ENCODE measurements at regions not wholly inside any gene's neighbourhood (a gene's known extent, or its start where the extent isn't known, plus 50 kb on each side); places are given as distances from the start of the nearest gene placed in this dataset.

DNA sequence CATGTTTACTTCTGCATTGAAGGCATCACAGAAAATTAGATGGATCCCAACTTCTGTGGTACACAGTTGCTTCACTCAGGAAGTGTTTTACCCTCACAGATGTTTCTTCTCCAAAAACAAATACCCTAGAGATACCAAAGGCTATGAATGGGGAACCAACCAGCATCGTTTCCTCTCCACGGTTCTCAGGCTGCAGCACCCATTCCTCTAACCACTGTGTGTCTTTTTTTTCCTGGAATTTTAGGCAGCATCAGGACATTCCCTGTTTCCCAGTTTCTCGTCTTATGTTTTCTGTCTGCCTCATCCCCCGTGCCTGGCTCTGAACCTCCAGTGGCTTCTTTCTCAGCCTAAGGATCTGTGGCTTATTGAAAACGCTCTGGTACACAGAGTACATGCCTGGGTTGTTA is 72.0 kb upstream of the TBX5 start:
- Histone ChIP-seq H2AFZ (no peak overlapping the region), H3K36me3 (ENCODE audit: control insufficient read depth, insufficient read depth, low read length) (no peaks in the 10 kb centered on the region), H3K4me1 (no peaks in the 10 kb centered on the region), H3K9me3 (ENCODE audit: control insufficient read depth, low read length) (no peaks in the 10 kb centered on the region), H3K4me3 (ENCODE audit: low read depth, low read length) (no peak overlapping the region), H3K4me2 (ENCODE audit: low read length) (no peak overlapping the region), H3K27me3 (ENCODE audit: control insufficient read depth, insufficient read depth, low read length) (no peaks in the 10 kb centered on the region), H3K9ac (no peak overlapping the region), H3K79me2 (no peaks in the 10 kb centered on the region), H3K27ac (no peak overlapping the region)
- TF ChIP-seq, protein P1, sequence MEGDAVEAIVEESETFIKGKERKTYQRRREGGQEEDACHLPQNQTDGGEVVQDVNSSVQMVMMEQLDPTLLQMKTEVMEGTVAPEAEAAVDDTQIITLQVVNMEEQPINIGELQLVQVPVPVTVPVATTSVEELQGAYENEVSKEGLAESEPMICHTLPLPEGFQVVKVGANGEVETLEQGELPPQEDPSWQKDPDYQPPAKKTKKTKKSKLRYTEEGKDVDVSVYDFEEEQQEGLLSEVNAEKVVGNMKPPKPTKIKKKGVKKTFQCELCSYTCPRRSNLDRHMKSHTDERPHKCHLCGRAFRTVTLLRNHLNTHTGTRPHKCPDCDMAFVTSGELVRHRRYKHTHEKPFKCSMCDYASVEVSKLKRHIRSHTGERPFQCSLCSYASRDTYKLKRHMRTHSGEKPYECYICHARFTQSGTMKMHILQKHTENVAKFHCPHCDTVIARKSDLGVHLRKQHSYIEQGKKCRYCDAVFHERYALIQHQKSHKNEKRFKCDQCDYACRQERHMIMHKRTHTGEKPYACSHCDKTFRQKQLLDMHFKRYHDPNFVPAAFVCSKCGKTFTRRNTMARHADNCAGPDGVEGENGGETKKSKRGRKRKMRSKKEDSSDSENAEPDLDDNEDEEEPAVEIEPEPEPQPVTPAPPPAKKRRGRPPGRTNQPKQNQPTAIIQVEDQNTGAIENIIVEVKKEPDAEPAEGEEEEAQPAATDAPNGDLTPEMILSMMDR (IDR thresholded peaks at IDR 0.05): no peak

DNA sequence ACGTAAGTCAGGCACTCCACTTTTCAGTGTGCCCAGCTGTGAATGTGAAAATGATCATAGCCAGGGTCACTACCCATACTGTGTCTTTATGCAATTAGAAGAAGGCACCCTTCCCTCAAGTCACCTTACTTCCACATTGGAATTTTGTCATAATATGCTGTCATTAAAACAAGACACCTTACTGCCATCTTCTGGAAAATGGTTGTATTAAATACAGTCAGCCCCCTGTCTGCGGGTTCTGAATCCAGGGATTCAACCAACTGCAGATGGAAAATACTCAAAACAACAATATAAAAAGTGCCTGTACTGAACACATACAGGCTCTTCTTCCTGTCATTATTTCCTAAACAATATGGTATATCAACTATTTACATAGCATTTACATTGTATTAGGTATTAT is 70.2 kb upstream of the TBX5 start:
- H3K4me3 ChIP-seq (ENCODE audit: low read depth, low read length): no peak overlapping the region
- H3K79me2 ChIP-seq: no peaks in the 10 kb centered on the region
- H3K27me3 ChIP-seq (ENCODE audit: control insufficient read depth, insufficient read depth, low read length): no peaks in the 10 kb centered on the region
- TF ChIP-seq, protein P1 (IDR thresholded peaks at IDR 0.05): no peak
- H2AFZ ChIP-seq: no peak overlapping the region
- no peaks in the 10 kb centered on the region for H3K4me1 ChIP-seq
- no peaks in the 10 kb centered on the region for H3K9me3 ChIP-seq (ENCODE audit: control insufficient read depth, low read length)
- no peak overlapping the region for H3K4me2 ChIP-seq (ENCODE audit: low read length)
- no peaks in the 10 kb centered on the region for H3K36me3 ChIP-seq (ENCODE audit: control insufficient read depth, insufficient read depth, low read length)
- no peak overlapping the region for H3K9ac ChIP-seq
- H3K27ac ChIP-seq: no peak overlapping the region

DNA sequence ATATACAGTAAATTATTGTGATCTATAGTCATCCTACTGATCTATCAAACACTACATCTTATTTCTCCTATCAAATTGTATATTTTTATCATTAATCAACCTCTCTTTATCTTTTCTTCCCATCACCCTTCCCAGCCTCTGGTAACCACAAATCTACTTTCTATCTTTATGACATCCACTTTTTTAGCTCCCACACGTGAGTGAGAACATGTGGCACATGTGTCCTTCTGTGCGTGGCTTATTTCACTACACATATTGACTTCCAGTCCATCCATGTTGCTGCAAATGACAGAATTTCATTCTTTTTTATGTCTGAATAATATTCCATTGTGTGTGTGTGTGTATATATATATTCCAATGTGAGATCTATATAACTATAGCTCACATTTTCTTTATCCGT is 67.8 kb upstream of the TBX5 start:
- Histone ChIP-seq H2AFZ (no peak overlapping the region), H3K4me2 (ENCODE audit: low read length) (no peak overlapping the region), H3K27ac (no peak overlapping the region), H3K36me3 (ENCODE audit: control insufficient read depth, insufficient read depth, low read length) (no peaks in the 10 kb centered on the region), H3K9ac (no peak overlapping the region), H3K4me1 (no peaks in the 10 kb centered on the region), H3K27me3 (ENCODE audit: control insufficient read depth, insufficient read depth, low read length) (no peaks in the 10 kb centered on the region), H3K79me2 (no peaks in the 10 kb centered on the region), H3K4me3 (ENCODE audit: low read depth, low read length) (no peak overlapping the region), H3K9me3 (ENCODE audit: control insufficient read depth, low read length) (no peaks in the 10 kb centered on the region)
- TF ChIP-seq, protein P1 (IDR thresholded peaks at IDR 0.05): no peak

DNA sequence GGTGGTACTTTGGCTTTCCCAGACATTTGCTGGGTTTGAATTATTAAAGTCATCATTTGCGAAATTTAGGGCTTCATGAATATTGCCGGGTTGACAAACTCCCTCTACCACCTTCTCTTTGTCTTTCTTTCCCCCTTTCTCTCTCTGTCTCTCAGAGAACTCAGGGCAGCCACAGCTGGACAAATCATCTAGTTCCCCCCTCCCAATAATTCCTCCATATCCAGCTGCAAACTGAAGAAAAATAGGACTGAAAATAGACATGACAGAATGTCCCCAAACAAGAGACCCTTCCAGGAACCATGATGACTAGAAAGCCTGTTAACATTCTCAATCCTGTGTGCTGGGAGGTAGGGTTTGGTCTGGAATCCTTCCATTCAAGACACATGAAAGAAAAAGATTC is 67.1 kb upstream of the TBX5 start:
- H3K4me2 ChIP-seq (ENCODE audit: low read length): no peak overlapping the region
- H3K4me3 ChIP-seq (ENCODE audit: low read depth, low read length): no peak overlapping the region
- H2AFZ ChIP-seq: no peak overlapping the region
- no peaks in the 10 kb centered on the region for H3K79me2 ChIP-seq
- no peaks in the 10 kb centered on the region for H3K36me3 ChIP-seq (ENCODE audit: control insufficient read depth, insufficient read depth, low read length)
- no peaks in the 10 kb centered on the region for H3K27me3 ChIP-seq (ENCODE audit: control insufficient read depth, insufficient read depth, low read length)
- H3K4me1 ChIP-seq: no peaks in the 10 kb centered on the region
- H3K9me3 ChIP-seq (ENCODE audit: control insufficient read depth, low read length): no peaks in the 10 kb centered on the region
- no peak overlapping the region for H3K9ac ChIP-seq
- TF ChIP-seq, protein P1 (IDR thresholded peaks at IDR 0.05): no peak
- H3K27ac ChIP-seq: no peak overlapping the region

DNA sequence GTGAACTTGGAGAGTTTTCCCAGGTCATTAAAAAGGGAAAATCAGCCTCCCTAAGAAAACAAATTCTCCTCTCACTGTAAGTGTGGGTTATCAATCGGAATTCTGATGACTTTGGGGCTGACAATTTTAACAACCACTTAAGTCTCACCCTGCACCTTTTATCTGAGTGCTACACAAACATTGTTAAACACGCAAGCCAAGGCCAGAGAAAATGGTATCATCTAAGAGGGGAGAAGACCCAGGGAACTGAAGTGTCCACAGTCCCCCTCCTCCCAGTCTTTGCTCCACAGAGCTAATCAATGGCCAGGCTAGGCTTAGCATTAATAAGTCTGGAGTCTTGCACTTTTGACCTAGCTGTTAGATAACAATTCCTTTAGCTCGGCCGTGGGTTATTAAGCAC is 51.7 kb upstream of the TBX5 start:
- Histone ChIP-seq H3K4me1 (no peaks in the 10 kb centered on the region), H3K36me3 (ENCODE audit: control insufficient read depth, insufficient read depth, low read length) (no peaks in the 10 kb centered on the region), H3K4me2 (ENCODE audit: low read length) (no peak overlapping the region), H3K79me2 (no peaks in the 10 kb centered on the region), H3K9ac (no peak overlapping the region), H2AFZ (no peak overlapping the region), H3K27ac (no peak overlapping the region), H3K27me3 (ENCODE audit: control insufficient read depth, insufficient read depth, low read length) (no peaks in the 10 kb centered on the region), H3K4me3 (ENCODE audit: low read depth, low read length) (no peak overlapping the region), H3K9me3 (ENCODE audit: control insufficient read depth, low read length) (no peaks in the 10 kb centered on the region)
- TF ChIP-seq, protein P1 (IDR thresholded peaks at IDR 0.05): no peak
